GM12878 (cell line): ENCODE measurements at regions not wholly inside any gene's neighbourhood (a gene's known extent, or its start where the extent isn't known, plus 50 kb on each side); places are given as distances from the start of the nearest gene placed in this dataset.

Experiments used
- CTCF ChIP-seq, 3 experiments: IDR thresholded peaks in 2 of 3; conservative IDR thresholded peaks in 1 of 3; 2 replicates each; pipeline ENCODE4 v1.5.1; 2011; ENCODE audit warnings: low read depth in 3 of 3, low read length in 3 of 3, mild to moderate bottlenecking in 3 of 3, control low read depth in 2 of 3, moderate library complexity in 2 of 3, inconsistent platforms in 1 of 3, mixed read lengths in 1 of 3; ENCODE audit not compliant: control insufficient read depth in 2 of 3, insufficient read depth in 1 of 3; ENCODE audit errors: extremely low read depth in 1 of 3
- EZH2 ChIP-seq: IDR thresholded peaks from 2 replicates; pipeline ENCODE4 v1.6.1; 2012; ENCODE audit warnings: low read depth, mild to moderate bottlenecking, control low read depth, inconsistent platforms, low read length, borderline replicate concordance; ENCODE audit not compliant: control insufficient read depth
- GABPA ChIP-seq: IDR thresholded peaks from 2 replicates; pipeline ENCODE4 v1.6.1; 2014; ENCODE audit warnings: antibody characterized with exemption, low read depth, mild to moderate bottlenecking, inconsistent platforms
- POLR2AphosphoS5 ChIP-seq: IDR thresholded peaks from 2 replicates; pipeline ENCODE4 v1.6.1; 2011; ENCODE audit warnings: mild to moderate bottlenecking, low read length, inconsistent platforms
- SIX5 ChIP-seq: IDR thresholded peaks from 2 replicates; pipeline ENCODE4 v1.6.1; 2011; ENCODE audit warnings: mild to moderate bottlenecking, low read depth, low read length, moderate library complexity; ENCODE audit not compliant: severe bottlenecking
- ZBTB4 ChIP-seq: fragments of 450-650 bp; formaldehyde crosslinking; IDR thresholded peaks from 2 replicates; pipeline ENCODE4 v1.4.0; 2022; ENCODE audit warnings: mild to moderate bottlenecking, moderate library complexity

GRCh38 chr16:9364721-9365369, 273.4 kb downstream of the HAPSTR1 start:
- no peak for TF ChIP-seq POLR2AphosphoS5
- no peak for TF ChIP-seq CTCF (IDR thresholded peaks at IDR 0.05 in 2 of 3, conservative IDR thresholded peaks at IDR 0.05 in 1 of 3; ENCODE audit: control insufficient read depth in 2 of 3, extremely low read depth in 1 of 3, insufficient read depth in 1 of 3, low read depth in 3 of 3, low read length in 3 of 3)
- no peak for TF ChIP-seq ZBTB4 (CRISPR knock-in tag)
- no peak for TF ChIP-seq GABPA
- no peak for TF ChIP-seq SIX5
- TF ChIP-seq EZH2 = no peak
